GM18505 (cell line): ENCODE measurements at regions not wholly inside any gene's neighbourhood (a gene's known extent, or its start where the extent isn't known, plus 50 kb on each side); places are given as distances from the start of the nearest gene placed in this dataset.

Experiments
- ATAC-seq: cut with Tn5 transposase; IDR thresholded peaks from one replicate; pipeline ENCODE4 v1.9.1; 2021; ENCODE audit not compliant: unreplicated experiment
- POLR2A ChIP-seq: IDR thresholded peaks from 4 replicates; pipeline ENCODE4 v1.6.1; 2011; ENCODE audit warnings: borderline replicate concordance; ENCODE audit not compliant: insufficient read depth, insufficient read length; ENCODE audit errors: extremely low read depth

- no peak for ATAC-seq
- no peak for TF ChIP-seq POLR2A
These were observed 69.9 kb upstream of the ARHGEF7 start for GRCh38 chr13:111045170-111045569.

DNA sequence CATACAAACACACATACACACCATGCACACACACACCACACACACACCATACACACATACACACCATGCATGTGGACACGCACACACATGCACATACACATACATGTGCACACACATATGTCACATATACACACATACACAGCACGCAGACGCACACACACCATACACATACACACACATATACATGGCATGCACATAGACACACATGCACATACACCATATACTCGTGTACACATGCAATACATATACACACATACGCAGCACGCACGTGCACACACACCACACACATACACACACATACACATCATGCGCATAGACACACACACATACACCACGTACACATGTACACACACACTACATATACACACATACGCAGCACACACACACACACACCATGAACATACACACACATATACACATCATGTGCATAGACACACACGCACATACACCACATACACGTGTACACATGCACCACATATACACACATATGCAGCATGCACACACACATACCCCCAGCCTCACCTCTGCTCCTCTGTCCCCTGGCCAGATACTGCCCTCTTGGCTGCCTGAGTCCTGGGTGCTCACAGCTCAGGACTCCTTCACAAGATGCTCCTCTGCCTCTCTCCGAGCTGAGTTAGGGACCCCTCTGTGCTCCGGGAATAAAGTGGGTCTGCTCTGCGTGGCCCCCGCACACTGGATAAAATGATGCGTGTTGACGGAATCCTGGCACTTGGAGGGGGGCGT lies 70.9 kb upstream of the ARHGEF7 start:
- no peak for ATAC-seq
- TF ChIP-seq POLR2A, result no peak

DNA sequence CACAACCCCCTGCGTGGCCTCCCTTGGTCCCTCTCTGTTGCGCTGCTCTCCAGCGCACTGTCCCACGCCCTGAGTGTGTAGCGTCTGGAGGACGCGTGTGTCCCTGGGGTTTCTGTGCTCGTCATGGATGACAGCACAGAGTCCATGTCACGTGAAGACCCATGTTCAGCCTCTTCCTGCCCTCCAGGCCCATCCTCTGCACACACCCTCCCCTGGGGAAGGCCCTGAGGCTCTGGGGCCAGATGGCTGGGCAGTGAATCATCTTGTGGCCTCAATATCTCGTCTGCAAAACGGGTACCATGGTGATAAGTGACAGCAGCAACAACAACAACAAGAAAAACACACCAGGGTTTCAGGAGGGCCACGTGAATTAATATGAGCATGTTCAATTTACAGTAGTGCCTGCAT lies 71.5 kb upstream of the ARHGEF7 start:
- no peak for TF ChIP-seq POLR2A
- no peak for ATAC-seq

DNA sequence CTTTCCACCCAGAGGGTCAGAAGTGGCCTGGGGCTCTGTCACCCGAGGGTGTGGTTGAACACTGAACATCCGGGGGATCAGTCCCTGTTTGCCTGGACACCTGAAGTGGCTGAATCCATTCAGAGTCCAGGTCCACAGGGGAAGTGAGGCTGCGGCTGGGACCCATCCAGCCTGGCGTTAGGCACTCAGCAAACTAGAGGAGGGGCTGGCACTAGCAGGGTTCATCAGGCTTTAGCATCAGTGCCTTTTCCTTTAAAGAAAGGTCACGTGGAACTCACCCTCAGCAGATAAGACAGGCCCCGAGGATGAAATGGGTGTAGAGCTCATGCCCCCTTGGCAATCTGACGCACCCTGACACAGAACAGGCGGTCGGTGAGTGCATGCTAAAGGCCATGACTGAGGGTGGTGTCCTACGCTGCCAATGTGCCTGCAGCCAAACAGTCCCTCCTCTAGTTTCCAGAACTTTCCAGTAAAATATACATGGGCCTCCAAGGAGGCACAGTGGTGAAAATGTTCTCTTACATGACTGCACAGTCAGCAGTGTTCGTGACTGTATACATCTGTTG lies 72.4 kb upstream of the ARHGEF7 start:
- TF ChIP-seq POLR2A, result no peak

GRCh38 chr13:111040830-111041229 lies 74.3 kb upstream of the ARHGEF7 start:
- TF ChIP-seq POLR2A, result no peak
- no peak for ATAC-seq

More for the DNA sequence above, 72.4 kb upstream of the ARHGEF7 start:
- ATAC-seq, result no peak

GRCh38 chr13:111039735-111040134 lies 75.4 kb upstream of the ARHGEF7 start:
- no peak for ATAC-seq
- no peak for TF ChIP-seq POLR2A

- TF ChIP-seq POLR2A, result no peak
- no peak for ATAC-seq
These were observed 76.2 kb upstream of the ARHGEF7 start for GRCh38 chr13:111038887-111039286.

DNA sequence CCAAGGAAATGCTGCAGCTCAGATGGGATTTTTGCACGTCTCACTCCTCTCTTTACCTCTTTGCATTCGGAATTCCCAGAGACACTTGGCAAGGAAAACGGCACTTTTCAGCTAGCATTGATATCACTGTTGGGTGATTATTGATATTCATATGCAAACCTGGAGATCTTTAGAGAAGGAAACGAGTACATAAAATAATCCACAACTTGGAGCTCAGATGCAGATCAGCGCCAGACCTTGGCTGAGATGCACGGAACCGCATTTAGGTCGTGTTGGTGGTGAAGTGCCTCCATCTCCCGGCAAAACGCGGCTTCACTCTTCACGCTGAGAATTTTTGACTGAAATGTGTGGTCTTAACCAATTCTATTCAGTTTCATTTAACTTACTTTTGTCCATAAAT lies 77.2 kb upstream of the ARHGEF7 start:
- TF ChIP-seq POLR2A, result no peak
- no peak for ATAC-seq

- no peak for TF ChIP-seq POLR2A
- no peak for ATAC-seq
These were observed 78.4 kb upstream of the ARHGEF7 start for GRCh38 chr13:111036665-111037064.

GRCh38 chr13:111035861-111036260 lies 79.2 kb upstream of the ARHGEF7 start:
- no peak for TF ChIP-seq POLR2A
- ATAC-seq, result no peak

DNA sequence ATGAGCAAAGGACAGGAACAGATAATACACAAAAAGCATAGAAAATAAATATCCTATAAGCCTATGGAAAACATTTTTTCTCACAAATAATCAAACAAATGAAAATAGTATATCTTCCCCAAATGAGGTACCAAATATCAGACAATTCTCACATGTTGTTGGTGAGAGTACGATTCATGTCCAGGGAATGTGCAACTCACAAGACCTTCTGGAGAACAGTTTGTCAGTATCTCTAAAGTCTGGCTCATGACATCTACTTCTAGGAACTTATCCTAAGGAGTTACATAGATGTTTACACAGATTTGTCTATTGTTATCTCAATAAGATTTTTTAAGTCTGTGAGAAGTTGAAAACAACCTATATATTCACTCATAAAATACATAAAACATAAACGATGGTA lies 80.3 kb upstream of the ARHGEF7 start:
- ATAC-seq, result no peak
- no peak for TF ChIP-seq POLR2A

DNA sequence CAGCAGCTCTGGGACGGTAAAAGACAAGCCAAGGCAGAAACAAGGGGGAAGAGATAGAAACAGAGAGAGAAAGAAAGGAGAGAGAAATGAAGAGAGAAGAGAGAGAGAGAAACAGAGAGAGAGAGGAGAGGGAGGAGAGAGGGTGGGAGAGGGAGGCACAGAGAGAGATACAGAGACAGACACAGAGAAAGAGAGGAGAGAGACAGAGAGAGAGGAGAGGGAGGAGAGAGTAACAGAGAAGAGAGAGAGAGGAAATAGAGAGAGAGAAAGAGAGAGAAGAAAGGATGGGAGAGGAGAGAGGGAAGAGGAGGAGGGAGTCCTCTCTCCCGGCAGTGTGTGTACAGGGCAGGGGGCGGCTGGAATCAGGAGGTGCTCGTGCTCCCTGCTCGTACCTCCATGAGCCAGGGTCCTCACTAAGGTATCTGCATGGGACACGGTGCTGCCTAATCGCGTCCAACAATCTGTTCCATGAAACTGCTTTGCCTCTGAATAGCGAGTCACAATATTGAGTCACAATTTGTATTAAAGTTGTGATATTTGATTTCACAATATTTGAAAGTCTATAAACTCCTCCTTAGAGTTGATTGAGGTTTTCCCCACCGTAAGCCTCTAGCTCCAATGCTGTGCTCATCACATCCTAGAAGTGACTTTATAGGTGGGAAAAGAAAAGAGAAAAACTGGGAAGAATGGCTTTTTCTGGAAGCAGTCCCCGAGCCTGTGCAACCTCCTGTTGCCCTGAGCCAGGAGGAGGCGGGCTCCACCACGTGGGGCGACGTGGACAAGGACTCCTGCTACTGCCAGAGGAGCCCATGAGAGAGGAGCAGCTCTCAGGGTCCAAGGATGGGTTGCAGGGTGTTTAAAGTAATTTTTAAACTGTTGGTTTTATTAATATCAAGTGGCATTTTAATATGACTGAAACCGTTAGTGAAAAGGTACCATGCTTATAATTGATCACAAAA lies 81.7 kb upstream of the ARHGEF7 start:
- TF ChIP-seq POLR2A, result no peak

GRCh38 chr13:111031531-111031961 lies 83.6 kb upstream of the ARHGEF7 start:
- ATAC-seq, result no peak
- no peak for TF ChIP-seq POLR2A

More for the DNA sequence above, 81.7 kb upstream of the ARHGEF7 start:
- no peak for ATAC-seq
